Smooth muscle cell (in vitro differentiated cells): ENCODE measurements at regions not wholly inside any gene's neighbourhood (a gene's known extent, or its start where the extent isn't known, plus 50 kb on each side); places are given as distances from the start of the nearest gene placed in this dataset.
"Not testable (repeated sequence)": the region's sequence is repeated elsewhere in the genome, so short reads cannot be mapped to it uniquely, and the experiment has no call there.

ENCODE experiments used
- DNase-seq: peaks from one replicate; lab custom pipeline; 2025; ENCODE audit not compliant: unreplicated experiment; lab: John Stamatoyannopoulos, UW
- H2AFZ ChIP-seq: fragments of 200-600 bp; sonication (generic); 2 replicates; pipeline ENCODE4 v1.6.0; 2016; ENCODE audit warnings: antibody characterized with exemption, low read depth, mild to moderate bottlenecking
- H3F3A ChIP-seq: fragments of 200-600 bp; sonication (generic); 2 replicates; pipeline ENCODE4 v1.6.0; 2017; ENCODE audit warnings: antibody characterized with exemption, low read depth
- H3K27ac ChIP-seq: fragments of 200-600 bp; sonication (generic); 2 replicates; pipeline ENCODE4 v1.5.1; 2016; ENCODE audit warnings: low read depth, mild to moderate bottlenecking
- H3K27me3 ChIP-seq: fragments of 200-600 bp; sonication (generic); 2 replicates; pipeline ENCODE4 v1.6.1; 2016; ENCODE audit warnings: low read depth, mild to moderate bottlenecking
- H3K36me3 ChIP-seq: fragments of 200-600 bp; sonication (generic); 2 replicates; pipeline ENCODE4 v1.5.1; 2016; ENCODE audit warnings: low read depth
- H3K4me1 ChIP-seq: fragments of 200-600 bp; sonication (generic); 2 replicates; pipeline ENCODE4 v1.5.1; 2016; ENCODE audit warnings: low read depth
- H3K4me2 ChIP-seq: fragments of 200-600 bp; sonication (generic); 2 replicates; pipeline ENCODE4 v1.6.0; 2016; ENCODE audit warnings: mild to moderate bottlenecking
- H3K4me3 ChIP-seq: fragments of 200-600 bp; sonication (generic); 2 replicates; pipeline ENCODE4 v1.5.1; 2016; ENCODE audit warnings: mild to moderate bottlenecking
- H3K79me2 ChIP-seq: fragments of 200-600 bp; sonication (generic); 2 replicates; pipeline ENCODE4 v1.6.0; 2016; ENCODE audit warnings: low read depth, mild to moderate bottlenecking
- H3K9ac ChIP-seq: fragments of 200-600 bp; sonication (generic); 2 replicates; pipeline ENCODE4 v1.6.0; 2016; ENCODE audit warnings: low read depth
- H3K9me3 ChIP-seq: fragments of 200-600 bp; sonication (generic); replicated peaks from 2 replicates; pipeline ENCODE4 v1.5.1; 2016; ENCODE audit warnings: low read depth
- H4K20me1 ChIP-seq: fragments of 200-600 bp; sonication (generic); 2 replicates; pipeline ENCODE4 v1.6.0; 2016; ENCODE audit warnings: low read depth
- WGBS: methylation state at CpG from one replicate; pipeline ENCODE4 v1.1.7; 2016; ENCODE audit warnings: low lambda C conversion rate; 5-methylcytosine and 5-hydroxymethylcytosine counted together

DNA sequence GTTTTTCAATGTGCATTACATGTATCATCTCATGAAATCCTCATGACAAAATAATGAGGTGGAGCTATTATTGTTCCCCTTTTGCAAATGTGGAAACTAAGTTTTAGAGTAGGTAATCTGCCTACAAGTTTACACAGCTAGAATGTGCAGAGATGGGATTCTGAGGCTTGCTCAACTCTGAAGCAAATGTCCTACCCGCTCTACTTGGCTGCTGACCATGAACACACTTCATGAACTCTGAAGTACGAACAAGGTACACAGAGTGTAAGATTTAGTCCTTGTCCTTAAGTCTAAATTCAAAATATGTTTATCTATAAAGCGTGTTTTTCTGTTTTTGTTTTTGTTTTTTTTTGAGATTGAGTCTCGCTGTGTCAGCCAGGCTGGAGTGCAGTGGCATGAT is 63.6 kb upstream of the NOTCH2NLA start:
- not testable (repeated sequence) for H3K79me2 ChIP-seq, H2AFZ ChIP-seq, H3K27ac ChIP-seq, H4K20me1 ChIP-seq, H3F3A ChIP-seq, DNase-seq, H3K4me3 ChIP-seq, H3K9me3 ChIP-seq, H3K4me2 ChIP-seq, H3K4me1 ChIP-seq, H3K9ac ChIP-seq, H3K36me3 ChIP-seq, H3K27me3 ChIP-seq
- no CpG with 5 or more reads among the region's 4 CpGs for WGBS

DNA sequence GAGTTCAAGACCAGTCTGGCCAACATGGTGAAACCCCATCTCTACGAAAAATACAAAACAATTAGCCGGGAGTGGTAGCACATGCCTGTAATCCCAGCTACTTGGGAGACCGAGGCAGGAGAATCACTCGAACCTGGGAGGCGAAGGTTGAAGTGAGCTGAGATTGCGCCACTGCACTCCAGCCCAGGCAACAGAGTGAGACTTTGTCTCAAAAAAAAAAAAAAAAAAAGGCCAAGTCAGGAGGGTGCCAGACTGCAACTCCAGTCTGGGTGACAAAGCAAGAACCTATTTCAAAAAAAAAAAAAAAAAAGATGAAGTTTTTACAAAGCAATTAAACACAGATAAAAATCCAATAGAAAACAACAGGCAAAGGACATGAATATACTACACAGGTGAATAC is 59.1 kb upstream of the NOTCH2NLA start:
- not testable (repeated sequence) for H3K4me3 ChIP-seq, H3K9ac ChIP-seq, H3K27me3 ChIP-seq, H3K9me3 ChIP-seq, H3K79me2 ChIP-seq, H3K27ac ChIP-seq, H2AFZ ChIP-seq, H3K4me2 ChIP-seq, H3F3A ChIP-seq, H4K20me1 ChIP-seq, H3K4me1 ChIP-seq, H3K36me3 ChIP-seq, DNase-seq
- WGBS = no CpG with 5 or more reads among the region's 6 CpGs

GRCh38 chr1:146284760-146285159 is 55.9 kb upstream of the NOTCH2NLA start:
- not testable (repeated sequence) for H3K9ac ChIP-seq, H2AFZ ChIP-seq, DNase-seq, H3K9me3 ChIP-seq, H3K4me3 ChIP-seq, H3K4me2 ChIP-seq, H3K27ac ChIP-seq, H4K20me1 ChIP-seq, H3K79me2 ChIP-seq, H3K36me3 ChIP-seq, H3K27me3 ChIP-seq, H3F3A ChIP-seq, H3K4me1 ChIP-seq
- WGBS = no CpG with 5 or more reads among the region's 1 CpG

- no CpG with 5 or more reads among the region's 3 CpGs for WGBS
- H3K4me1 ChIP-seq, H4K20me1 ChIP-seq, H3K79me2 ChIP-seq, H2AFZ ChIP-seq, H3K4me2 ChIP-seq, H3K9me3 ChIP-seq, H3K27ac ChIP-seq, H3K9ac ChIP-seq, H3K4me3 ChIP-seq, H3K27me3 ChIP-seq, DNase-seq, H3F3A ChIP-seq, H3K36me3 ChIP-seq: not testable (repeated sequence)
These were observed 54.7 kb upstream of the NOTCH2NLA start for GRCh38 chr1:146283527-146283880.

DNA sequence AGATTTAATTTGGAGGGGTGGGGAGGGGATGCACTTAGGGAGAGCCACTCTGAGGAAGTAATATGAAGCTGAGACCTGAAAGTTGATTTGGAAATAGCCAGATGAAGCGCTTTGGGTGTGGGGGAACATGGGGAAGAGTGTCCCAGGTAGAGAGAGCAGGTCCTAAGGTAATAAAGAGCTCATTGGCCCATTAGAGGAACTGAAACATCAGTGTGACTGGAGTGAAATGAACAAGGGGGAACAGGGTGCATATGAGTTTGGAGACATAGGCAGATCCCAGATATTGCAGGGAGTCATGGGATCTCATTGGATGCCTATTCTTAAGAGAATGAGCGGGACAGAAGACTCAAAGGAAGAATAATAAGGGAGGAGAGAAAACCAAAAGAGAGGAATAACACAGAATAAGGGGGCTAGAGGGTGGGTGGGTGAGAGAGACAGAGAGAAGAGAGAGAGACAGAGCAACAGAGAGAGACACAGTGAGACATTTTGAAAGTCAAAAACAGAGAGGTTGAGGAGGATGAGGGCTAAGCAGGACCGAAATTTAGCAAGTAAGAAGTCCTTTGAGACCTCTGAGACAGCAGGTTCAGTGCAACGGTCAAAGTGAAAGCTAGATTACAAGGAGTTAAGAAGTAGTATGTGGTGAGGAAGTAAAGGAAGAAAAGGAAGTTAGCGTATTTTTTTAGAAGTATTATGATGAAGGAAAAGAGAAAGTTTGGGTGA is 54.1 kb upstream of the NOTCH2NLA start:
- H3K9me3 ChIP-seq, H3F3A ChIP-seq, H4K20me1 ChIP-seq, H3K4me1 ChIP-seq, H3K9ac ChIP-seq, H2AFZ ChIP-seq, H3K79me2 ChIP-seq, H3K27me3 ChIP-seq, DNase-seq, H3K4me2 ChIP-seq, H3K4me3 ChIP-seq, H3K36me3 ChIP-seq, H3K27ac ChIP-seq: not testable (repeated sequence)
- WGBS = no CpG with 5 or more reads among the region's 5 CpGs

DNA sequence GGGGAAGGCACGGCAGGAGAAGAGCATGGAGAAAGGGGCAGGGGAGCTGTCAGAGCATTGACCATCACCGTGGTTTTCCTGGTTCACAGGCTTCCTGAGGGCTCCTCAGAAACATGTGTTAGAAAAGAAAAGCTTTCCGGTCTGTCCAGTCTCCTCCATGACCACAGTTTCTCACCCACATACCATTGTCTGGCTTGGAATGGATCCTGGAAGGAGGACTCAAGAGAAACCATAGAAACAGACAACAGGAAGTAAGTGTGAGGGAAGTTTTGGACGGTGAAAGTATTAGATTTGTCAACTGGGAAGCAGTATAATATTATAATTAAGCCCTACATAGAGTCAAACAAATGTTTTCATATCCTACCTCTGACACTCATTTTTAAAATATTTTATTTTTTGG is 52.7 kb upstream of the NOTCH2NLA start:
- H3K27me3 ChIP-seq, H3K9me3 ChIP-seq, H3K9ac ChIP-seq, DNase-seq, H3K4me3 ChIP-seq, H3F3A ChIP-seq, H3K79me2 ChIP-seq, H3K4me2 ChIP-seq, H4K20me1 ChIP-seq, H3K27ac ChIP-seq, H2AFZ ChIP-seq, H3K4me1 ChIP-seq, H3K36me3 ChIP-seq: not testable (repeated sequence)
- no CpG with 5 or more reads among the region's 4 CpGs for WGBS

GRCh38 chr1:146278758-146279157 is 49.9 kb upstream of the NOTCH2NLA start:
- not testable (repeated sequence) for H3K9me3 ChIP-seq, H3K4me1 ChIP-seq, H3K79me2 ChIP-seq, H3K27ac ChIP-seq, H3K4me2 ChIP-seq, H3K36me3 ChIP-seq, H3K9ac ChIP-seq, H3F3A ChIP-seq, H3K4me3 ChIP-seq, DNase-seq, H4K20me1 ChIP-seq, H3K27me3 ChIP-seq, H2AFZ ChIP-seq
- no CpG with 5 or more reads among the region's 2 CpGs for WGBS
